ENCODE measurements at regions not wholly inside any gene's neighbourhood (a gene's known extent, or its start where the extent isn't known, plus 50 kb on each side); places are given as distances from the start of the nearest gene placed in this dataset.

DNA sequence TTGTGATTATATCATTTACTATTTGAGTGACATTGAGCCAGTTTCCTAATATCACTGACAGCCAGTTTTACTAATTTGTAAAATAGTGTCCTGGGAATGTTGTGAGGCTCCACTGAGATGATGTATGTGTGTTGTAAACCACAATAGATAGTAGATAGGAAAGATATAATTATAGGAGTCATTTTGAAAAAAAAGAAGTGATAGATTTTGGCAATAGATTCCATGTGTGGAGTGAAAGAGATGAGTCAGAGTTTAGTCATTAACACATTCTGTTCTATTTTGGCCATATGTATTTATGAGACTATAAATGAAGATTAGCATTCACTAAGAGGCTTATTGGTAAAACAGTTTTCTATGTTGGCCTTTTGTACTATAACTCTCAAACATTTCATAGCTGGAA is 388.2 kb downstream of the FAM170A start:
- ChIA-PET CTCF (ENCODE audit: low intra/inter-chr PET ratio, low total read pairs) (no interaction called here), POLR2A (no interaction called here)
- H2AFZ ChIP-seq (ENCODE audit: low read length), result no peak overlapping the region
- H3K79me2 ChIP-seq (ENCODE audit: insufficient read depth, low read length), result no peaks in the 10 kb centered on the region
- no TSS peak for BruUV-seq (replicated peaks)
- H3K27ac ChIP-seq (ENCODE audit: extremely low read length, insufficient read depth, low read length), result no peak overlapping the region
- no peak overlapping the region for H3K9ac ChIP-seq (ENCODE audit: insufficient read depth, low read depth, low read length)
- no peaks in the 10 kb centered on the region for H4K20me1 ChIP-seq (ENCODE audit: insufficient read depth, low read length)
- intact Hi-C loops (cut with micrococcal nuclease; ENCODE audit: unreplicated experiment) (no loop called here), in situ Hi-C loops (cut with HindIII; ENCODE audit: extremely low pct_ligation_motif_present, low pct_unique_long_range_greater_than_20kb) (no loop called here)
- ATAC-seq (no peak), FAIRE-seq (no peak), DNase-seq (ENCODE audit: low spot score) (no peak)
- no peak overlapping the region for H3K4me3 ChIP-seq (replicated peaks in 1 of 3; ENCODE audit: insufficient read depth in 1 of 3, low read depth in 2 of 3, low read length in 3 of 3)
- H3K9me3 ChIP-seq (ENCODE audit: low read length), result no peaks in the 10 kb centered on the region; the same call in 1 of the 2 replicates
- no peaks in the 10 kb centered on the region for H3K27me3 ChIP-seq (ENCODE audit: control insufficient read depth in 1 of 2, insufficient read depth in 2 of 2, low read length in 2 of 2)
- H3K36me3 ChIP-seq (replicated peaks in 1 of 2; ENCODE audit: control insufficient read depth in 1 of 2, insufficient read depth in 2 of 2, low read length in 2 of 2), result no peaks in the 10 kb centered on the region
- TF ChIP-seq HNRNPL (IDR thresholded peaks at IDR 0.05; ENCODE audit: low read depth, low read length) (no peak), SCMH1 (CRISPR knock-in tag; IDR thresholded peaks at IDR 0.05; ENCODE audit: borderline replicate concordance) (no peak), ZBTB20 (CRISPR knock-in tag; IDR thresholded peaks at IDR 0.05; ENCODE audit: borderline replicate concordance, low read depth) (no peak), ZNF496 (CRISPR knock-in tag; IDR thresholded peaks at IDR 0.05; ENCODE audit: insufficient replicate concordance) (no peak), NAIF1 (CRISPR knock-in tag; IDR thresholded peaks at IDR 0.05; ENCODE audit: borderline replicate concordance) (no peak), GLI4 (CRISPR knock-in tag; IDR thresholded peaks at IDR 0.05; ENCODE audit: borderline replicate concordance) (no peak), ZMYM2 (CRISPR knock-in tag; IDR thresholded peaks at IDR 0.05) (no peak), FOXC1 (CRISPR knock-in tag; IDR thresholded peaks at IDR 0.05; ENCODE audit: borderline replicate concordance) (no peak), NFKBIZ (CRISPR knock-in tag; IDR thresholded peaks at IDR 0.05) (no peak)
- TF ChIP-seq, protein P1, sequence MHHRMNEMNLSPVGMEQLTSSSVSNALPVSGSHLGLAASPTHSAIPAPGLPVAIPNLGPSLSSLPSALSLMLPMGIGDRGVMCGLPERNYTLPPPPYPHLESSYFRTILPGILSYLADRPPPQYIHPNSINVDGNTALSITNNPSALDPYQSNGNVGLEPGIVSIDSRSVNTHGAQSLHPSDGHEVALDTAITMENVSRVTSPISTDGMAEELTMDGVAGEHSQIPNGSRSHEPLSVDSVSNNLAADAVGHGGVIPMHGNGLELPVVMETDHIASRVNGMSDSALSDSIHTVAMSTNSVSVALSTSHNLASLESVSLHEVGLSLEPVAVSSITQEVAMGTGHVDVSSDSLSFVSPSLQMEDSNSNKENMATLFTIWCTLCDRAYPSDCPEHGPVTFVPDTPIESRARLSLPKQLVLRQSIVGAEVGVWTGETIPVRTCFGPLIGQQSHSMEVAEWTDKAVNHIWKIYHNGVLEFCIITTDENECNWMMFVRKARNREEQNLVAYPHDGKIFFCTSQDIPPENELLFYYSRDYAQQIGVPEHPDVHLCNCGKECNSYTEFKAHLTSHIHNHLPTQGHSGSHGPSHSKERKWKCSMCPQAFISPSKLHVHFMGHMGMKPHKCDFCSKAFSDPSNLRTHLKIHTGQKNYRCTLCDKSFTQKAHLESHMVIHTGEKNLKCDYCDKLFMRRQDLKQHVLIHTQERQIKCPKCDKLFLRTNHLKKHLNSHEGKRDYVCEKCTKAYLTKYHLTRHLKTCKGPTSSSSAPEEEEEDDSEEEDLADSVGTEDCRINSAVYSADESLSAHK (CRISPR knock-in tag; IDR thresholded peaks at IDR 0.05; ENCODE audit: borderline replicate concordance), result no peak
- TF ChIP-seq, protein P2, sequence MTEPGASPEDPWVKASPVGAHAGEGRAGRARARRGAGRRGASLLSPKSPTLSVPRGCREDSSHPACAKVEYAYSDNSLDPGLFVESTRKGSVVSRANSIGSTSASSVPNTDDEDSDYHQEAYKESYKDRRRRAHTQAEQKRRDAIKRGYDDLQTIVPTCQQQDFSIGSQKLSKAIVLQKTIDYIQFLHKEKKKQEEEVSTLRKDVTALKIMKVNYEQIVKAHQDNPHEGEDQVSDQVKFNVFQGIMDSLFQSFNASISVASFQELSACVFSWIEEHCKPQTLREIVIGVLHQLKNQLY (CRISPR knock-in tag; IDR thresholded peaks at IDR 0.05), result no peak
- TF ChIP-seq, protein P3, sequence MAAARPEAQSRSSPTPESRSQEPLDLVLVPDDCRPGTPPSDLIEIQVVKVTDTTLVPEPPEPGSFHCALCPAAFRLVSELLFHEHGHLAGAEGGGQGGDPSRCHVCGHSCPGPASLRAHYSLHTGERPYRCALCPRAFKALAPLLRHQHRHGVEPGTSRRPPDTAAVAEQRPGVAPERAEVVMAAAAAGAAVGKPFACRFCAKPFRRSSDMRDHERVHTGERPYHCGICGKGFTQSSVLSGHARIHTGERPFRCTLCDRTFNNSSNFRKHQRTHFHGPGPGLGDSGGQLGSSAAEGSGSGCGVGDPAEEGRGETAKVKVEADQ (CRISPR knock-in tag; IDR thresholded peaks at IDR 0.05; ENCODE audit: borderline replicate concordance), result no peak
- TF ChIP-seq, protein P4, sequence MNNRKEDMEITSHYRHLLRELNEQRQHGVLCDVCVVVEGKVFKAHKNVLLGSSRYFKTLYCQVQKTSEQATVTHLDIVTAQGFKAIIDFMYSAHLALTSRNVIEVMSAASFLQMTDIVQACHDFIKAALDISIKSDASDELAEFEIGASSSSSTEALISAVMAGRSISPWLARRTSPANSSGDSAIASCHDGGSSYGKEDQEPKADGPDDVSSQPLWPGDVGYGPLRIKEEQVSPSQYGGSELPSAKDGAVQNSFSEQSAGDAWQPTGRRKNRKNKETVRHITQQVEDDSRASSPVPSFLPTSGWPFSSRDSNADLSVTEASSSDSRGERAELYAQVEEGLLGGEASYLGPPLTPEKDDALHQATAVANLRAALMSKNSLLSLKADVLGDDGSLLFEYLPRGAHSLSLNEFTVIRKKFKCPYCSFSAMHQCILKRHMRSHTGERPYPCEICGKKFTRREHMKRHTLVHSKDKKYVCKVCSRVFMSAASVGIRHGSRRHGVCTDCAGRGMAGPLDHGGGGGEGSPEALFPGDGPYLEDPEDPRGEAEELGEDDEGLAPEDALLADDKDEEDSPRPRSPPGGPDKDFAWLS (CRISPR knock-in tag; IDR thresholded peaks at IDR 0.05; ENCODE audit: borderline replicate concordance), result no peak
- TF ChIP-seq, protein P5, sequence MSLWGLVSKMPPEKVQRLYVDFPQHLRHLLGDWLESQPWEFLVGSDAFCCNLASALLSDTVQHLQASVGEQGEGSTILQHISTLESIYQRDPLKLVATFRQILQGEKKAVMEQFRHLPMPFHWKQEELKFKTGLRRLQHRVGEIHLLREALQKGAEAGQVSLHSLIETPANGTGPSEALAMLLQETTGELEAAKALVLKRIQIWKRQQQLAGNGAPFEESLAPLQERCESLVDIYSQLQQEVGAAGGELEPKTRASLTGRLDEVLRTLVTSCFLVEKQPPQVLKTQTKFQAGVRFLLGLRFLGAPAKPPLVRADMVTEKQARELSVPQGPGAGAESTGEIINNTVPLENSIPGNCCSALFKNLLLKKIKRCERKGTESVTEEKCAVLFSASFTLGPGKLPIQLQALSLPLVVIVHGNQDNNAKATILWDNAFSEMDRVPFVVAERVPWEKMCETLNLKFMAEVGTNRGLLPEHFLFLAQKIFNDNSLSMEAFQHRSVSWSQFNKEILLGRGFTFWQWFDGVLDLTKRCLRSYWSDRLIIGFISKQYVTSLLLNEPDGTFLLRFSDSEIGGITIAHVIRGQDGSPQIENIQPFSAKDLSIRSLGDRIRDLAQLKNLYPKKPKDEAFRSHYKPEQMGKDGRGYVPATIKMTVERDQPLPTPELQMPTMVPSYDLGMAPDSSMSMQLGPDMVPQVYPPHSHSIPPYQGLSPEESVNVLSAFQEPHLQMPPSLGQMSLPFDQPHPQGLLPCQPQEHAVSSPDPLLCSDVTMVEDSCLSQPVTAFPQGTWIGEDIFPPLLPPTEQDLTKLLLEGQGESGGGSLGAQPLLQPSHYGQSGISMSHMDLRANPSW (CRISPR knock-in tag; IDR thresholded peaks at IDR 0.05; ENCODE audit: borderline replicate concordance), result no peak
- no peaks in the 10 kb centered on the region for H3K4me1 ChIP-seq (ENCODE audit: insufficient read depth, low read length)
- H3K4me2 ChIP-seq (ENCODE audit: low read depth, low read length), result no peak overlapping the region

Measured in HepG2 (cell line).